ENCODE measurements at regions not wholly inside any gene's neighbourhood (a gene's known extent, or its start where the extent isn't known, plus 50 kb on each side); places are given as distances from the start of the nearest gene placed in this dataset.

GRCh38 chr5:147112899-147113298, 121.9 kb upstream of the STK32A start:
- TF ChIP-seq YY1 (IDR thresholded peaks at IDR 0.05; ENCODE audit: low read depth) (no peak), RAD21 (IDR thresholded peaks at IDR 0.05; ENCODE audit: low read depth) (no peak), FOXM1 (IDR thresholded peaks at IDR 0.05; ENCODE audit: borderline replicate concordance, low read depth) (no peak), TAF1 (IDR thresholded peaks at IDR 0.05; ENCODE audit: low read depth) (no peak), TCF12 (IDR thresholded peaks at IDR 0.05; ENCODE audit: low read depth) (no peak), EP300 (IDR thresholded peaks at IDR 0.05; ENCODE audit: borderline replicate concordance) (no peak), NFIC (IDR thresholded peaks at IDR 0.05) (no peak), EGR1 (IDR thresholded peaks at IDR 0.05) (no peak), REST (IDR thresholded peaks at IDR 0.05; ENCODE audit: low read depth) (no peak), ZBTB7A (IDR thresholded peaks at IDR 0.05; ENCODE audit: low read depth) (no peak), CEBPB (IDR thresholded peaks at IDR 0.05) (no peak), TEAD4 (IDR thresholded peaks at IDR 0.05) (no peak)
- TF ChIP-seq, protein P1, sequence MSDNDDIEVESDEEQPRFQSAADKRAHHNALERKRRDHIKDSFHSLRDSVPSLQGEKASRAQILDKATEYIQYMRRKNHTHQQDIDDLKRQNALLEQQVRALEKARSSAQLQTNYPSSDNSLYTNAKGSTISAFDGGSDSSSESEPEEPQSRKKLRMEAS (IDR thresholded peaks at IDR 0.05) = no peak

Data from Ishikawa (cell line).